Activated naive CD4-positive, alpha-beta T cell treated with anti-CD3 and anti-CD28 coated beads for 36 hours (primary cell): ENCODE measurements at regions not wholly inside any gene's neighbourhood (a gene's known extent, or its start where the extent isn't known, plus 50 kb on each side); places are given as distances from the start of the nearest gene placed in this dataset.
"Not testable (repeated sequence)": the region's sequence is repeated elsewhere in the genome, so short reads cannot be mapped to it uniquely, and the experiment has no call there.

Source experiments
- CTCF ChIA-PET: fragments of 350-600 bp; sonication (Branson Sonifier 250); formaldehyde crosslinking; loops from one replicate; lab custom pipeline; 2021; ENCODE audit warnings: antibody characterized with exemption; lab: Charles Lee
- DNase-seq: peaks from one replicate; pipeline ENCODE4 v3.0.0-alpha.2; 2020
- H3K27ac Mint-ChIP-seq: one replicate; pipeline ENCODE4 v1.8.0; 2021; ENCODE audit warnings: mild to moderate bottlenecking, mixed read lengths
- H3K27me3 Mint-ChIP-seq: one replicate; pipeline ENCODE4 v1.8.0; 2021; ENCODE audit warnings: low read depth, mixed read lengths
- H3K36me3 Mint-ChIP-seq: one replicate; pipeline ENCODE4 v1.8.0; 2021; ENCODE audit warnings: low read depth, mixed read lengths
- H3K4me1 Mint-ChIP-seq: one replicate; pipeline ENCODE4 v1.8.0; 2021; ENCODE audit warnings: low read depth, mixed read lengths
- H3K4me3 Mint-ChIP-seq: one replicate; pipeline ENCODE4 v1.8.0; 2021; ENCODE audit warnings: mild to moderate bottlenecking, moderate library complexity, mixed read lengths
- H3K9me3 Mint-ChIP-seq: one replicate; pipeline ENCODE4 v1.8.0; 2021; ENCODE audit warnings: mixed read lengths
- intact Hi-C: fragments of 100-400 bp; cut with micrococcal nuclease; formaldehyde crosslinking; loops from one replicate; pipeline ENCODE4 v1.15.1; 2023

- H3K36me3 Mint-ChIP-seq, DNase-seq, H3K27me3 Mint-ChIP-seq, CTCF ChIA-PET, H3K9me3 Mint-ChIP-seq, H3K4me3 Mint-ChIP-seq, intact Hi-C loops, H3K27ac Mint-ChIP-seq: not testable (repeated sequence)
- peaks cover 17% of the 10 kb centered on the region for H3K4me1 Mint-ChIP-seq
Measured at GRCh38 chr1:58963287-58963686, 179.4 kb upstream of the JUN start.

DNA sequence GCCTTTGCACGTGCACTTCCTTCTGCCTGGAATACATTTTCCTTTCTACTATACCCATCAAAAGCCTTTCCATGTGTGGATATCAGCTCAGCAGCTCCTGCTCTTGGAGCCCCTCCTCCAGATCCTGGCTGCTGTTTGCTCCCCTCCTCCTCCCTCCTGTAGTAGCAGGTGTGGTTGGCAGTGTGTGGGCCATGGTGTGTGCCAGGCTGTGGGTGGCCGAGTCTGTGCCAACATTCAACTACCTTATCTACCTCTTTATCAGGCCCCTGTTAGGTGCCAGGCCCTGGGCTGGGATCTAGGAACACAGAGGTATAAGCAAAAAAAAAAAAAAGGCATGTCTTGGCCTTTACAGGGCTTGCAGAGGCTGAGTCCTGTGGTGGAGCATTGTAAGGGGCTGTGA, 180.6 kb upstream of the JUN start:
- H3K36me3 Mint-ChIP-seq, result no peaks in the 10 kb centered on the region
- H3K9me3 Mint-ChIP-seq, result peaks cover 4% of the 10 kb centered on the region
- no peaks in the 10 kb centered on the region for H3K27me3 Mint-ChIP-seq
- CTCF ChIA-PET, result no interaction called here
- DNase-seq, result no peak
- H3K4me1 Mint-ChIP-seq, result peaks cover 27% of the 10 kb centered on the region
- no peak overlapping the region for H3K27ac Mint-ChIP-seq
- intact Hi-C loops, result no loop called here
- no peak overlapping the region for H3K4me3 Mint-ChIP-seq

GRCh38 chr1:58964880-58965279, 181.0 kb upstream of the JUN start:
- Mint-ChIP-seq H3K27me3 (no peaks in the 10 kb centered on the region), H3K9me3 (peaks cover 4% of the 10 kb centered on the region), H3K27ac (no peak overlapping the region), H3K4me1 (peaks cover 27% of the 10 kb centered on the region), H3K36me3 (no peaks in the 10 kb centered on the region), H3K4me3 (no peak overlapping the region)
- intact Hi-C loops, result no loop called here
- DNase-seq, result no peak
- CTCF ChIA-PET, result no interaction called here

DNA sequence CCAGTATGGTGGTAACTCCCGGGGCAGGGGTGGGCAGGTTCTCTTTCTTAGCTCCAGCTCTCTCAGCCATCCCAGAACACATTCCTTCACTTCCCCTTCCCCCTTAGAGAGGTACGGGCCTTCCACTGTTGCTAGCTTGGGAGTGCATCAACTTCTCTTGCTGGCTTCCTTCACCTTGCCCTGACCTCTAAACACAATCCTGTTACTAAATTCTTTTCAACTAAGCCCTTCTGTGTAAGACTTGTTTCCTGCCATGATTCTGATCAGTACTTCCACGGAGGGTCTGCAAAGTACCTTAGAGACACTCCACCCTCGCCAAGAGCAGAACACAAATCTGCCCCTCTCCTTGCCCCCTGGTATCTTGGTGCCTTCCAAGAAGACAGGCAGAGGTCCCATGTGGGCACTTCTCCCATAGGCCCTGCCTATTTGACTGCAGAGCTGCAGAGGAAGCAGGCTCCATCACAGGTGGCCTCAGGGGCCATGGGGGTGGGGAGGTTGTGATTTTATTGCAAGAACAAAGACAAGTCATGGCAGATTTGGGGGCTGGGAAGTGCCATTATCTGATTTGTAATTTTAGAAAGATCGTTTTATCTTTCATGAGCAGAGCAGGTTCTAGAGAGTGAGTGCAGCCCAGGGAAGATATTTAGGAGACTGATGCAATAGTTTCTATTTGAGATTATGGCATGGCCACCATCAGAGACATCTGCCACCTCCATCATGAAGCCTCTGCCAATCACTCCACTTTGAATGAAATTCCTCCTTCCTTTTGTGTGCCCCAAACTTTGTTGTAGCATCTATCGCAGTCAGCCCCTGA, 182.5 kb upstream of the JUN start:
- Mint-ChIP-seq H3K27ac (no peak overlapping the region), H3K27me3 (no peaks in the 10 kb centered on the region), H3K4me1 (peaks cover 27% of the 10 kb centered on the region), H3K36me3 (no peaks in the 10 kb centered on the region), H3K4me3 (no peak overlapping the region), H3K9me3 (peaks cover 2% of the 10 kb centered on the region)
- intact Hi-C loops, result no loop called here
- DNase-seq, result no peak
- CTCF ChIA-PET, result interaction anchor here (0.5 to 0.9 kb wide), 4 partner anchors 25 to 784 kb away, joined by 3 read pairs; no protein-coding TSS in a partner anchor

GRCh38 chr1:58966917-58967740, 183.3 kb upstream of the JUN start:
- intact Hi-C loops, result no loop called here
- H3K4me1 Mint-ChIP-seq, result peaks cover 27% of the 10 kb centered on the region
- no peaks in the 10 kb centered on the region for H3K27me3 Mint-ChIP-seq
- peaks cover 2% of the 10 kb centered on the region for H3K9me3 Mint-ChIP-seq
- no peak overlapping the region for H3K4me3 Mint-ChIP-seq
- H3K27ac Mint-ChIP-seq, result no peak overlapping the region
- CTCF ChIA-PET, result interaction anchor here (0.5 to 0.6 kb wide), 2 partner anchors 315 to 783 kb away, joined by 3 read pairs; no protein-coding TSS in a partner anchor
- H3K36me3 Mint-ChIP-seq, result no peaks in the 10 kb centered on the region
- no peak for DNase-seq

GRCh38 chr1:58968360-58968952, 184.6 kb upstream of the JUN start:
- H3K4me1 Mint-ChIP-seq, result peaks cover 27% of the 10 kb centered on the region
- CTCF ChIA-PET, result interaction anchor here (0.6 to 1.5 kb wide), 6 partner anchors 44 to 729 kb away, joined by 3 to 4 read pairs (median 3); no protein-coding TSS in a partner anchor
- intact Hi-C loops, result loop anchor here (1.0 kb wide), 2 partner anchors 26 to 184 kb away; partner anchors contain the start of gene JUN

DNA sequence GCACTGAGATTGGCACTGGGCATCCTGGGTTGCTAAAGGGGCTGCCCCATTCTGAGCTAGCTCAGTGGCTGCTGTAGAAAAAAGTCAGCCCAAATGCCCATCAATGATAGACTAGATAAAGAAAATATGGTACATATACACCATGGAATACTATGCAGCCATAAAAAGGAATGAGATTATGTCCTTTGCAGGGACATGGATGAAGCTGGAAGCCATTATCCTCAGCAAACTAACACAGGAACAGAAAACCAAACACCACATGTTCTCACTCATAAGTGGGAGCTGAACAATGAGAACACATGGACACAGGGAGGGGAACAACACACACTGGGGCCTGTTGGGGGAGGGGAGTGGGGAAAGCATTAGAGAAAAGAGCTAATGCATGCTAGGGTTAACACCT, 185.3 kb upstream of the JUN start:
- H3K27me3 Mint-ChIP-seq, H3K36me3 Mint-ChIP-seq, H3K9me3 Mint-ChIP-seq, H3K27ac Mint-ChIP-seq, DNase-seq, intact Hi-C loops, H3K4me3 Mint-ChIP-seq: not testable (repeated sequence)
- H3K4me1 Mint-ChIP-seq, result peaks cover 27% of the 10 kb centered on the region
- CTCF ChIA-PET, result interaction anchor here (0.6 to 1.5 kb wide), 6 partner anchors 27 to 153 kb away, joined by 3 read pairs; no protein-coding TSS in a partner anchor

More at GRCh38 chr1:58968360-58968952, 184.6 kb upstream of the JUN start:
- no peaks in the 10 kb centered on the region for H3K36me3 Mint-ChIP-seq
- no peak overlapping the region for H3K4me3 Mint-ChIP-seq
- DNase-seq, result peak; percentile 43
- H3K27ac Mint-ChIP-seq, result peak overlapping the region; percentile 86
- no peaks in the 10 kb centered on the region for H3K27me3 Mint-ChIP-seq
- H3K9me3 Mint-ChIP-seq, result no peaks in the 10 kb centered on the region

GRCh38 chr1:58971629-58972140, 187.8 kb upstream of the JUN start:
- H3K27ac Mint-ChIP-seq, result no peak overlapping the region
- DNase-seq, result no peak
- intact Hi-C loops, result no loop called here
- H3K27me3 Mint-ChIP-seq, result no peaks in the 10 kb centered on the region
- no peaks in the 10 kb centered on the region for H3K9me3 Mint-ChIP-seq
- CTCF ChIA-PET, result no interaction called here
- H3K4me3 Mint-ChIP-seq, result no peak overlapping the region
- no peaks in the 10 kb centered on the region for H3K36me3 Mint-ChIP-seq
- peaks cover 19% of the 10 kb centered on the region for H3K4me1 Mint-ChIP-seq

- Mint-ChIP-seq H3K4me1 (peaks cover 10% of the 10 kb centered on the region), H3K4me3 (no peak overlapping the region), H3K9me3 (no peaks in the 10 kb centered on the region), H3K27me3 (no peaks in the 10 kb centered on the region), H3K36me3 (no peaks in the 10 kb centered on the region), H3K27ac (no peak overlapping the region)
- CTCF ChIA-PET, result no interaction called here
- intact Hi-C loops, result no loop called here
- DNase-seq, result no peak
Measured at GRCh38 chr1:58975888-58976287, 192.0 kb upstream of the JUN start.

DNA sequence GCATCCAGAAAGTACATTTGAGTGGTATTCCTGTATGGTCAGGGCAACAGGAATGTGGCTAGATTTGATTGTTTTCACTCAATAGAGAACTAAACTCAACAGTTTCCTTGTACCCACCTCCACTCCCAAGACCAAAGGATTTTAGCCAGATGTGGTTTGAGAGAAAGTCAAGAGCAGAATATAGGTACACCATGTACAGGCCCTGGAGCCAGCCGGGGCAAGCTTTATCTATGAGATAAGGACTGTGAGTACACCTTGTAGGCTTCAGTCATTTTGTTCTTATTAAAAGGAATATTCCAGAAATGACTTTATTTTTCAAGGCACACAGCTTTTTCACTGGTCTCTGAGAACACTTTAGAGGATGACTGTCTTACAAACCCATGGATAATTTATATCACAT, 192.4 kb upstream of the JUN start:
- Mint-ChIP-seq H3K4me1 (peaks cover 10% of the 10 kb centered on the region), H3K36me3 (no peaks in the 10 kb centered on the region), H3K27ac (no peak overlapping the region), H3K4me3 (no peak overlapping the region), H3K9me3 (no peaks in the 10 kb centered on the region), H3K27me3 (no peaks in the 10 kb centered on the region)
- DNase-seq, result no peak
- CTCF ChIA-PET, result interaction anchor here (0.6 kb wide), 1 partner anchor 44 kb away, joined by 3 read pairs; no protein-coding TSS in a partner anchor
- intact Hi-C loops, result no loop called here

- CTCF ChIA-PET, result no interaction called here
- DNase-seq, result no peak
- H3K4me3 Mint-ChIP-seq, result no peak overlapping the region
- no peak overlapping the region for H3K27ac Mint-ChIP-seq
- no peaks in the 10 kb centered on the region for H3K27me3 Mint-ChIP-seq
- no peaks in the 10 kb centered on the region for H3K9me3 Mint-ChIP-seq
- peaks cover 10% of the 10 kb centered on the region for H3K4me1 Mint-ChIP-seq
- H3K36me3 Mint-ChIP-seq, result no peaks in the 10 kb centered on the region
- intact Hi-C loops, result no loop called here
Measured at GRCh38 chr1:58977598-58977997, 193.8 kb upstream of the JUN start.

- Mint-ChIP-seq H3K27ac (no peak overlapping the region), H3K9me3 (no peaks in the 10 kb centered on the region), H3K4me3 (no peak overlapping the region), H3K36me3 (no peaks in the 10 kb centered on the region), H3K27me3 (no peaks in the 10 kb centered on the region), H3K4me1 (peaks cover 10% of the 10 kb centered on the region)
- intact Hi-C loops, result no loop called here
- no peak for DNase-seq
- CTCF ChIA-PET, result no interaction called here
Measured at GRCh38 chr1:58978096-58978495, 194.2 kb upstream of the JUN start.
